ENCODE measurements at regions not wholly inside any gene's neighbourhood (a gene's known extent, or its start where the extent isn't known, plus 50 kb on each side); places are given as distances from the start of the nearest gene placed in this dataset.

- DNase-seq (ENCODE audit: low spot score), result peak; percentile 94
- in situ Hi-C loops (cut with HindIII; ENCODE audit: low sequenced_read_pairs), result loop anchor here (25.0 kb wide), 1 partner anchor 103 kb away; no protein-coding TSS in a partner anchor
Observed at GRCh38 chr5:157915638-157916037, 56.7 kb upstream of the CLINT1 start.

- in situ Hi-C loops (cut with HindIII; ENCODE audit: low sequenced_read_pairs), result loop anchor here (25.0 kb wide), 1 partner anchor 102 kb away; no protein-coding TSS in a partner anchor
Observed at GRCh38 chr5:157914151-157914788, 55.3 kb upstream of the CLINT1 start.

GRCh38 chr5:157913575-157913974, 54.6 kb upstream of the CLINT1 start:
- no peak for DNase-seq (ENCODE audit: low spot score)
- in situ Hi-C loops (cut with HindIII; ENCODE audit: low sequenced_read_pairs), result loop anchor here (25.0 kb wide), 1 partner anchor 101 kb away; no protein-coding TSS in a partner anchor

More at GRCh38 chr5:157914151-157914788, 55.3 kb upstream of the CLINT1 start:
- DNase-seq (ENCODE audit: low spot score), result no peak

GRCh38 chr5:157912621-157913325, 53.8 kb upstream of the CLINT1 start:
- DNase-seq (ENCODE audit: low spot score), result no peak
- in situ Hi-C loops (cut with HindIII; ENCODE audit: low sequenced_read_pairs), result loop anchor here (25.0 kb wide), 1 partner anchor 100 kb away; no protein-coding TSS in a partner anchor

GRCh38 chr5:157911568-157911967, 52.6 kb upstream of the CLINT1 start:
- DNase-seq (ENCODE audit: low spot score), result no peak
- in situ Hi-C loops (cut with HindIII; ENCODE audit: low sequenced_read_pairs), result loop anchor here (25.0 kb wide), 1 partner anchor 99 kb away; no protein-coding TSS in a partner anchor

Measured in G401 (cell line).